ENCODE measurements at regions not wholly inside any gene's neighbourhood (a gene's known extent, or its start where the extent isn't known, plus 50 kb on each side); places are given as distances from the start of the nearest gene placed in this dataset.

DNA sequence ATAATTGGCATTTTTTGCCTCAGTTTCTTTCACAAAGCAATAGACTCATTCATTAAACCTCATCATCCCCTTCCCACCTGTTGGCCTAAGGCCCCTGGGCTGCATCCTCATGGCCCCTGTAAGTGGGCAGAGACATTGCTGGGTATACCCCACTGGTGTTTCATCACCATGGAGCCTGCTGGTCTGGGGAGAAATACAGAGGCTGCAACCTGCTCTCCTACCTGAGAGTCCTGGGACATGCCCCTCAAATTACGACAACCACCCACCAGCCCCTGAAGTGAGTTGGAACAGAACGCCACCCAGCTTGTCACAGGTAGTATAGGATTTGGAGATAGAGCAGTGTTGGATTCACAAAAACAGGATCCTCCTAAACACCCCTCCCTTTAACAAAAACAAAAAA, 190.8 kb downstream of the ANKRD60 start (continued):
- no peak for TF ChIP-seq ZFX (IDR thresholded peaks at IDR 0.05)

DNA sequence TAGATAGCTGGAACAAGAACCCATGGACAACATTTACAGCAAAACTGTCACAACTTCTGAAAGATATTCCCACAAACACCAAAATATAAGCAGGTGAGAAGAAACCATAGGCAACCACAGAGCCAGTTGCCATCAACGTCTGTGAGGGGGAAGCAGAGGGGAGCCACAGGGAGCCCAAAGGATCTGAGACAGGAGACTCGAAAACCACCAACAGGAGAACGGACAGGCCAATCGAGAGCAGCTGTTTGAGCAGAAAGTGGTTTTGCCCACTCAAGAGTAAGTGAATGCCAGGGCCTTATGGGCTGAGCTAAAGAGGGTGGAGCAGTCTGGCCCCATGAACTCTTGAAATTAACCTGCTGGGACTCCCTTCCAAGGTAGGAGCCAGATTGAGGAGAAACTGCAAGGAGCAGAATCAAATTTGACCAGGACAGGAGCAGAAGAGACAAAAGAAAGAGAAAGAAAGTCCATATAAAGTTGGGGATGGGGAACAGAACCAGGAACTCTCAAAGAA, 195.4 kb downstream of the ANKRD60 start:
- H3K4me2 ChIP-seq (ENCODE audit: low read length): no peak overlapping the region
- no peak overlapping the region for H3K9ac ChIP-seq (ENCODE audit: low read length)
- no peak overlapping the region for H3K4me3 ChIP-seq (replicated peaks in 1 of 2; ENCODE audit: low read depth in 1 of 2, low read length in 2 of 2)
- ATAC-seq: no peak
- H3K27ac ChIP-seq (ENCODE audit: low read depth, low read length): no peak overlapping the region
- no TSS peak for BruUV-seq (replicated peaks)
- H3K9me3 ChIP-seq (ENCODE audit: control insufficient read depth in 1 of 2, insufficient read depth in 1 of 2, low read depth in 1 of 2, low read length in 2 of 2): no peaks in the 10 kb centered on the region
- H2AFZ ChIP-seq (ENCODE audit: low read depth, low read length, poor library complexity, severe bottlenecking): no peak overlapping the region
- H3K27me3 ChIP-seq (ENCODE audit: insufficient read depth, low read length): peaks cover 35% of the 10 kb centered on the region
- no peaks in the 10 kb centered on the region for H3K9me2 ChIP-seq (ENCODE audit: insufficient read depth)
- ChIA-PET CTCF (no interaction called here), RAD21 (ENCODE audit: low non-redundant PET in 1 of 2, low total read pairs in 2 of 2, uncharacterized antibody in 2 of 2, unreplicated experiment in 2 of 2) (no interaction called here), POLR2A (no interaction called here)
- no peaks in the 10 kb centered on the region for H4K20me1 ChIP-seq (ENCODE audit: insufficient read depth)
- H3K4me1 ChIP-seq (ENCODE audit: control insufficient read depth in 1 of 2, insufficient read depth in 2 of 2, low read length in 2 of 2): no peaks in the 10 kb centered on the region
- intact Hi-C loops (cut with micrococcal nuclease): no loop called here
- TF ChIP-seq ZNF274 (IDR thresholded peaks at IDR 0.05; ENCODE audit: low read depth, low read length) (no peak), POLR2A (IDR thresholded peaks at IDR 0.05; ENCODE audit: borderline replicate concordance, extremely low read depth, insufficient read depth, insufficient read length) (no peak), ZFX (IDR thresholded peaks at IDR 0.05) (no peak), TCF7L2 (IDR thresholded peaks at IDR 0.05; ENCODE audit: borderline replicate concordance, extremely low read depth, insufficient read depth, insufficient read length) (no peak), CBX3 (IDR thresholded peaks at IDR 0.05; ENCODE audit: low read depth) (no peak), ELF1 (IDR thresholded peaks at IDR 0.05; ENCODE audit: borderline replicate concordance, low read depth) (no peak), SRF (IDR thresholded peaks at IDR 0.05; ENCODE audit: low read depth) (no peak), YY1 (IDR thresholded peaks at IDR 0.05; ENCODE audit: extremely low read depth, insufficient replicate concordance, low read depth, low read length) (no peak), EGR1 (IDR thresholded peaks at IDR 0.05; ENCODE audit: low read depth) (no peak)
- TF ChIP-seq, protein P1, sequence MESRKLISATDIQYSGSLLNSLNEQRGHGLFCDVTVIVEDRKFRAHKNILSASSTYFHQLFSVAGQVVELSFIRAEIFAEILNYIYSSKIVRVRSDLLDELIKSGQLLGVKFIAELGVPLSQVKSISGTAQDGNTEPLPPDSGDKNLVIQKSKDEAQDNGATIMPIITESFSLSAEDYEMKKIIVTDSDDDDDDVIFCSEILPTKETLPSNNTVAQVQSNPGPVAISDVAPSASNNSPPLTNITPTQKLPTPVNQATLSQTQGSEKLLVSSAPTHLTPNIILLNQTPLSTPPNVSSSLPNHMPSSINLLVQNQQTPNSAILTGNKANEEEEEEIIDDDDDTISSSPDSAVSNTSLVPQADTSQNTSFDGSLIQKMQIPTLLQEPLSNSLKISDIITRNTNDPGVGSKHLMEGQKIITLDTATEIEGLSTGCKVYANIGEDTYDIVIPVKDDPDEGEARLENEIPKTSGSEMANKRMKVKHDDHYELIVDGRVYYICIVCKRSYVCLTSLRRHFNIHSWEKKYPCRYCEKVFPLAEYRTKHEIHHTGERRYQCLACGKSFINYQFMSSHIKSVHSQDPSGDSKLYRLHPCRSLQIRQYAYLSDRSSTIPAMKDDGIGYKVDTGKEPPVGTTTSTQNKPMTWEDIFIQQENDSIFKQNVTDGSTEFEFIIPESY (IDR thresholded peaks at IDR 0.05; ENCODE audit: extremely low read depth, insufficient replicate concordance, low read length): no peak
- TF ChIP-seq, protein P2, sequence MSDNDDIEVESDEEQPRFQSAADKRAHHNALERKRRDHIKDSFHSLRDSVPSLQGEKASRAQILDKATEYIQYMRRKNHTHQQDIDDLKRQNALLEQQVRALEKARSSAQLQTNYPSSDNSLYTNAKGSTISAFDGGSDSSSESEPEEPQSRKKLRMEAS (IDR thresholded peaks at IDR 0.05): no peak
- TF ChIP-seq, protein P3, sequence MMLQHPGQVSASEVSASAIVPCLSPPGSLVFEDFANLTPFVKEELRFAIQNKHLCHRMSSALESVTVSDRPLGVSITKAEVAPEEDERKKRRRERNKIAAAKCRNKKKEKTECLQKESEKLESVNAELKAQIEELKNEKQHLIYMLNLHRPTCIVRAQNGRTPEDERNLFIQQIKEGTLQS (IDR thresholded peaks at IDR 0.05): no peak
- H3K79me2 ChIP-seq (ENCODE audit: insufficient read depth, low read length): no peaks in the 10 kb centered on the region
- DNase-seq (ENCODE audit: low read depth, low spot score): no peak
- no peaks in the 10 kb centered on the region for H3K36me3 ChIP-seq (ENCODE audit: control insufficient read depth in 1 of 2, insufficient read depth in 2 of 2, low read length in 2 of 2)

Data from HCT116 (cell line).